Esophagus muscularis mucosa (tissue), 3 donors: ENCODE measurements at regions not wholly inside any gene's neighbourhood (a gene's known extent, or its start where the extent isn't known, plus 50 kb on each side); places are given as distances from the start of the nearest gene placed in this dataset.

Experiments
- CTCF ChIP-seq, 3 experiments: fragments of 200-600 bp in 2 of 3; fragments of 450-650 bp in 1 of 3; sonication (generic) in 2 of 3; IDR thresholded peaks; one replicate each; pipeline ENCODE4 v1.5.1; 2017 to 2019; ENCODE audit warnings: antibody characterized with exemption in 3 of 3, mild to moderate bottlenecking in 2 of 3, moderate library complexity in 1 of 3
- POLR2A ChIP-seq: fragments of 450-650 bp; IDR thresholded peaks from one replicate; pipeline ENCODE4 v1.6.1; 2017; ENCODE audit warnings: antibody characterized with exemption, moderate library complexity, mild to moderate bottlenecking, low read depth
- POLR2AphosphoS5 ChIP-seq, 2 donors: sonication (generic); formaldehyde crosslinking; IDR thresholded peaks; one replicate each; pipeline ENCODE4 v1.6.1; 2017; ENCODE audit warnings: antibody characterized with exemption in 2 of 2

DNA sequence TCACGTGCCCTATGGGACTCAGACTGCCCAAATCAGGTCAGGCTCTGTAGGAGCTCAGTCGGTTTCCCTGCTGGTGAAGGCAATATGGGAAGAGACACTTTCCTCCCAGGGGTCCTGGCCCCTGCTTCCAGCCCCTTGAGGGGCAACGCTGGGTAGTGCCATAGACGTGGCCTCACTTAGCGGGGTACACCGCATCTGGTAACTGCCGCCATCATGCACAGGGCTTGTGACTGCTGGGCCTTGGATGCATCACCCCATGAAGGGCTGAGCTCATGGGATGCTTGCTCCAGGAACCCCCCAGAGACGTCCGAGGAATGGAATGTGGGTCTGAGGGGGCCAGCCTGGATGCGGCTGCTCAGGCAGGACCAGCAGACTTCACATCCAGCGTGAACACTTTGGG, 127.3 kb upstream of the HDAC4 start:
- TF ChIP-seq CTCF (IDR thresholded peaks at IDR 0.05) (no peak), POLR2A (no peak), POLR2AphosphoS5 (IDR thresholded peaks at IDR 0.05) (no peak)
